ENCODE measurements at regions not wholly inside any gene's neighbourhood (a gene's known extent, or its start where the extent isn't known, plus 50 kb on each side); places are given as distances from the start of the nearest gene placed in this dataset.

- no peaks in the 10 kb centered on the region for H3K4me1 ChIP-seq (ENCODE audit: control insufficient read depth, insufficient read depth, low read length)
- H3K4me3 ChIP-seq: no peak overlapping the region
- ChIA-PET SMC1A (ENCODE audit: uncharacterized antibody, unreplicated experiment) (interaction anchor here (0.9 to 1.4 kb wide), 3 partner anchors 20 to 342 kb away, joined by 3 to 5 read pairs (median 3); no protein-coding TSS in a partner anchor), CTCF (interaction anchor here (1.1 to 1.4 kb wide), 2 partner anchors 9 to 10 kb away, joined by 3 to 4 read pairs; no protein-coding TSS in a partner anchor), POLR2A (interaction anchor here (1.1 kb wide), 1 partner anchor 338 kb away, joined by 3 read pairs; no protein-coding TSS in a partner anchor), RAD21 (ENCODE audit: unreplicated experiment) (interaction anchor here (1.3 to 2.0 kb wide), 2 partner anchors 10 to 224 kb away, joined by 3 to 5 read pairs; no protein-coding TSS in a partner anchor)
- no peak overlapping the region for H3K9ac ChIP-seq (ENCODE audit: control insufficient read depth, insufficient read depth, low read length)
- H3K27me3 ChIP-seq (replicated peaks in 1 of 2; ENCODE audit: control insufficient read depth in 2 of 2, insufficient read depth in 2 of 2, low read length in 1 of 2): no peaks in the 10 kb centered on the region
- TF ChIP-seq CBX5 (IDR thresholded peaks at IDR 0.05; ENCODE audit: low read depth) (no peak), EED (IDR thresholded peaks at IDR 0.05; ENCODE audit: low read depth) (no peak), MAX (IDR thresholded peaks at IDR 0.05; ENCODE audit: low read depth, low read length) (no peak), POU2F2 (IDR thresholded peaks at IDR 0.05; ENCODE audit: borderline replicate concordance, low read depth, low read length) (no peak), ZNF622 (IDR thresholded peaks at IDR 0.05) (no peak), FOS (IDR thresholded peaks at IDR 0.05; ENCODE audit: borderline replicate concordance, extremely low read depth, insufficient read length) (no peak), NKRF (conservative IDR thresholded peaks at IDR 0.05) (no peak), REST (IDR thresholded peaks at IDR 0.05; ENCODE audit: low read depth, low read length) (no peak), RFX5 (IDR thresholded peaks at IDR 0.05; ENCODE audit: low read depth, low read length) (no peak), EZH2 (IDR thresholded peaks at IDR 0.05; ENCODE audit: borderline replicate concordance, control insufficient read depth, low read depth, low read length) (no peak), SRF (IDR thresholded peaks at IDR 0.05; ENCODE audit: low read depth in 2 of 2, low read length in 2 of 2) (no peak), RAD51 (IDR thresholded peaks at IDR 0.05) (no peak), CHD2 (IDR thresholded peaks at IDR 0.05; ENCODE audit: borderline replicate concordance, low read depth, low read length) (no peak)
- H3K9me3 ChIP-seq (replicated peaks; ENCODE audit: control insufficient read depth, insufficient read depth, low read length): no peaks in the 10 kb centered on the region
- in situ Hi-C loops (cut with MboI): no loop called here
- ATAC-seq (no peak), DNase-seq (ENCODE audit: low read depth, low spot score) (no peak), FAIRE-seq (no peak)
- H2AFZ ChIP-seq (ENCODE audit: control insufficient read depth, low read depth, low read length): no peak overlapping the region
- BruUV-seq (replicated peaks): no TSS peak
- 41% methylated on average over 1 of the region's 1 CpG for WGBS (ENCODE audit: insufficient coverage, insufficient replicate concordance, low lambda C conversion rate, missing lambda C conversion rate)
- H3K79me2 ChIP-seq (ENCODE audit: control insufficient read depth, insufficient read depth, low read length): no peaks in the 10 kb centered on the region
- no peaks in the 10 kb centered on the region for H3K36me3 ChIP-seq (ENCODE audit: control insufficient read depth in 2 of 2, insufficient read depth in 2 of 2, low read length in 1 of 2)
- H3K27ac ChIP-seq (ENCODE audit: control insufficient read depth, insufficient read depth): no peak overlapping the region
- intact Hi-C loops (cut with micrococcal nuclease; ENCODE audit: unreplicated experiment): no loop called here
- no peak overlapping the region for H3K4me2 ChIP-seq (ENCODE audit: control insufficient read depth, insufficient read depth)
- H4K20me1 ChIP-seq (ENCODE audit: control insufficient read depth, insufficient read depth): no peaks in the 10 kb centered on the region
Measured at GRCh38 chr13:80118099-80118498, 222.8 kb downstream of the SPRY2 start.

Measured in GM12878 (cell line).